ENCODE measurements at regions not wholly inside any gene's neighbourhood (a gene's known extent, or its start where the extent isn't known, plus 50 kb on each side); places are given as distances from the start of the nearest gene placed in this dataset.

- H3K9ac ChIP-seq (ENCODE audit: low read length), result no peak overlapping the region
- H2AFZ ChIP-seq (ENCODE audit: low read length), result no peak overlapping the region
- H3K27me3 ChIP-seq (ENCODE audit: insufficient read depth, low read length), result no peaks in the 10 kb centered on the region
- TF ChIP-seq EZH2 (IDR thresholded peaks at IDR 0.05; ENCODE audit: borderline replicate concordance, low read length), result no peak
- no peaks in the 10 kb centered on the region for H3K9me3 ChIP-seq (ENCODE audit: low read length)
- H3K36me3 ChIP-seq (ENCODE audit: insufficient read depth, low read length), result no peaks in the 10 kb centered on the region
- no peaks in the 10 kb centered on the region for H3K79me2 ChIP-seq (ENCODE audit: insufficient read depth, low read length)
- H3K4me1 ChIP-seq (ENCODE audit: insufficient read depth, low read length, severe bottlenecking), result no peaks in the 10 kb centered on the region
- H3K27ac ChIP-seq (ENCODE audit: low read depth, low read length, poor library complexity, severe bottlenecking), result no peak overlapping the region
- no peak overlapping the region for H3K4me2 ChIP-seq (ENCODE audit: low read length)
- H3F3A ChIP-seq (ENCODE audit: insufficient read depth, low read length), result no peaks in the 10 kb centered on the region
- H4K20me1 ChIP-seq (ENCODE audit: insufficient read depth, low read length), result no peaks in the 10 kb centered on the region
- H3K4me3 ChIP-seq (ENCODE audit: low read depth, low read length, poor library complexity, severe bottlenecking), result no peak overlapping the region
- H3K9me2 ChIP-seq (ENCODE audit: low read depth, low read length), result no peaks in the 10 kb centered on the region
Measured at GRCh38 chr14:58979325-58979724, 209.1 kb upstream of the DAAM1 start.

DNA sequence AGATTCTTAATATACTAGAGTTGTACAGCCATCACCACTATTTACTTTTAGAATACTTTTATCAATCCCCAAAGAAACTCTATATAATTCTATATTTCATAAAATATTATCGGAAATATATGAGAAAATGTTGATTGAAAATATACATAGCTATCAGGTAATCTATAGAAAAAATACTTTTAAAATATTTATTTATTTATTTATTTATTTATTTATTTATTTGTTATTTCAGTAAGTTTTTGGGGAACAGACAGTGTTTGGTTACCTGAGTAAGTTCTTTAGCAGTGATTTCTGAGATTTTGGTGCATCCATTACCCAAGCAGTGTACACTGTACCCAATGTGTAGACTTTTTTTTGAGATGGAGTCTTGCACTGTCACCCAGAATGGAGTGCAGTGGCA is 206.6 kb upstream of the DAAM1 start:
- Histone ChIP-seq H3K4me1 (ENCODE audit: insufficient read depth, low read length, severe bottlenecking) (no peaks in the 10 kb centered on the region), H3K79me2 (ENCODE audit: insufficient read depth, low read length) (no peaks in the 10 kb centered on the region), H3K9ac (ENCODE audit: low read length) (no peak overlapping the region), H3K4me3 (ENCODE audit: low read depth, low read length, poor library complexity, severe bottlenecking) (no peak overlapping the region), H3K27ac (ENCODE audit: low read depth, low read length, poor library complexity, severe bottlenecking) (no peak overlapping the region), H3K9me2 (ENCODE audit: low read depth, low read length) (no peaks in the 10 kb centered on the region), H4K20me1 (ENCODE audit: insufficient read depth, low read length) (no peaks in the 10 kb centered on the region), H3K4me2 (ENCODE audit: low read length) (no peak overlapping the region), H2AFZ (ENCODE audit: low read length) (no peak overlapping the region), H3F3A (ENCODE audit: insufficient read depth, low read length) (no peaks in the 10 kb centered on the region), H3K27me3 (ENCODE audit: insufficient read depth, low read length) (no peaks in the 10 kb centered on the region), H3K36me3 (ENCODE audit: insufficient read depth, low read length) (no peaks in the 10 kb centered on the region), H3K9me3 (ENCODE audit: low read length) (no peaks in the 10 kb centered on the region)
- no peak for TF ChIP-seq EZH2 (IDR thresholded peaks at IDR 0.05; ENCODE audit: borderline replicate concordance, low read length)
- TF ChIP-seq, protein P1, sequence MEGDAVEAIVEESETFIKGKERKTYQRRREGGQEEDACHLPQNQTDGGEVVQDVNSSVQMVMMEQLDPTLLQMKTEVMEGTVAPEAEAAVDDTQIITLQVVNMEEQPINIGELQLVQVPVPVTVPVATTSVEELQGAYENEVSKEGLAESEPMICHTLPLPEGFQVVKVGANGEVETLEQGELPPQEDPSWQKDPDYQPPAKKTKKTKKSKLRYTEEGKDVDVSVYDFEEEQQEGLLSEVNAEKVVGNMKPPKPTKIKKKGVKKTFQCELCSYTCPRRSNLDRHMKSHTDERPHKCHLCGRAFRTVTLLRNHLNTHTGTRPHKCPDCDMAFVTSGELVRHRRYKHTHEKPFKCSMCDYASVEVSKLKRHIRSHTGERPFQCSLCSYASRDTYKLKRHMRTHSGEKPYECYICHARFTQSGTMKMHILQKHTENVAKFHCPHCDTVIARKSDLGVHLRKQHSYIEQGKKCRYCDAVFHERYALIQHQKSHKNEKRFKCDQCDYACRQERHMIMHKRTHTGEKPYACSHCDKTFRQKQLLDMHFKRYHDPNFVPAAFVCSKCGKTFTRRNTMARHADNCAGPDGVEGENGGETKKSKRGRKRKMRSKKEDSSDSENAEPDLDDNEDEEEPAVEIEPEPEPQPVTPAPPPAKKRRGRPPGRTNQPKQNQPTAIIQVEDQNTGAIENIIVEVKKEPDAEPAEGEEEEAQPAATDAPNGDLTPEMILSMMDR (IDR thresholded peaks at IDR 0.05; ENCODE audit: low read length), result no peak

DNA sequence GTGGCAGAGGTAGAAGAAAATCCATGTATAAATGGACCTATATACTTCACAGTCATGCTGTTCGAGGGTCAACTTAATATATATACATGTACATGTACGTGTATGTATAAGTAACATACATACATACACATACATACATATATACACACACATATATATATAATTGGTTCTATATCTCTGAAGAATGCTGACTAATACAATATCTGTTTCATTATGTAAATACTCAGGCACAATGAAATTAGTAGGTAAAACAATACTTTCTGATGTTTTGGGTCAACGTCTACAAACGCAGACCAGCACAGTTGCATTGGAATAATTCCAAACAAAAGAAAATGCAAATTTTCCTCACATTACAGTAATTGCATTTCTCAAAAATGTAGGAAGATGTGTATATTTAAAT is 202.7 kb upstream of the DAAM1 start:
- TF ChIP-seq, protein P1 (IDR thresholded peaks at IDR 0.05; ENCODE audit: low read length), result no peak
- no peak for TF ChIP-seq EZH2 (IDR thresholded peaks at IDR 0.05; ENCODE audit: borderline replicate concordance, low read length)
- H3K79me2 ChIP-seq (ENCODE audit: insufficient read depth, low read length), result no peaks in the 10 kb centered on the region
- H3K27me3 ChIP-seq (ENCODE audit: insufficient read depth, low read length), result no peaks in the 10 kb centered on the region; the same call in 1 of the 2 replicates
- H3K27ac ChIP-seq (ENCODE audit: low read depth, low read length, poor library complexity, severe bottlenecking), result no peak overlapping the region
- H4K20me1 ChIP-seq (ENCODE audit: insufficient read depth, low read length), result no peaks in the 10 kb centered on the region
- H3K36me3 ChIP-seq (ENCODE audit: insufficient read depth, low read length), result no peaks in the 10 kb centered on the region
- H3K4me1 ChIP-seq (ENCODE audit: insufficient read depth, low read length, severe bottlenecking), result no peaks in the 10 kb centered on the region
- no peaks in the 10 kb centered on the region for H3F3A ChIP-seq (ENCODE audit: insufficient read depth, low read length)
- H3K9ac ChIP-seq (ENCODE audit: low read length), result no peak overlapping the region
- no peak overlapping the region for H3K4me2 ChIP-seq (ENCODE audit: low read length)
- 0 out of 2 replicates have a peak, but pooled peaks cover 2% of the 10 kb centered on the region for H3K9me3 ChIP-seq (ENCODE audit: low read length)
- no peak overlapping the region for H3K4me3 ChIP-seq (ENCODE audit: low read depth, low read length, poor library complexity, severe bottlenecking)
- no peaks in the 10 kb centered on the region for H3K9me2 ChIP-seq (ENCODE audit: low read depth, low read length)
- no peak overlapping the region for H2AFZ ChIP-seq (ENCODE audit: low read length)

- TF ChIP-seq, protein P1 (IDR thresholded peaks at IDR 0.05; ENCODE audit: low read length), result no peak
- TF ChIP-seq EZH2 (IDR thresholded peaks at IDR 0.05; ENCODE audit: borderline replicate concordance, low read length), result no peak
- Histone ChIP-seq H4K20me1 (ENCODE audit: insufficient read depth, low read length) (no peaks in the 10 kb centered on the region), H3K9me3 (ENCODE audit: low read length) (0 out of 2 replicates have a peak, but pooled peaks cover 2% of the 10 kb centered on the region), H3K79me2 (ENCODE audit: insufficient read depth, low read length) (no peaks in the 10 kb centered on the region), H3K27me3 (ENCODE audit: insufficient read depth, low read length) (no peaks in the 10 kb centered on the region; the same call in 1 of the 2 replicates), H3K4me1 (ENCODE audit: insufficient read depth, low read length, severe bottlenecking) (no peaks in the 10 kb centered on the region), H2AFZ (ENCODE audit: low read length) (no peak overlapping the region), H3K36me3 (ENCODE audit: insufficient read depth, low read length) (no peaks in the 10 kb centered on the region), H3K9me2 (ENCODE audit: low read depth, low read length) (no peaks in the 10 kb centered on the region), H3F3A (ENCODE audit: insufficient read depth, low read length) (no peaks in the 10 kb centered on the region), H3K27ac (ENCODE audit: low read depth, low read length, poor library complexity, severe bottlenecking) (no peak overlapping the region), H3K9ac (ENCODE audit: low read length) (no peak overlapping the region), H3K4me2 (ENCODE audit: low read length) (no peak overlapping the region), H3K4me3 (ENCODE audit: low read depth, low read length, poor library complexity, severe bottlenecking) (no peak overlapping the region)
Measured at GRCh38 chr14:58987591-58987990, 200.9 kb upstream of the DAAM1 start.

Data from OCI-LY1 (cell line).